ENCODE measurements at regions not wholly inside any gene's neighbourhood (a gene's known extent, or its start where the extent isn't known, plus 50 kb on each side); places are given as distances from the start of the nearest gene placed in this dataset.

DNA sequence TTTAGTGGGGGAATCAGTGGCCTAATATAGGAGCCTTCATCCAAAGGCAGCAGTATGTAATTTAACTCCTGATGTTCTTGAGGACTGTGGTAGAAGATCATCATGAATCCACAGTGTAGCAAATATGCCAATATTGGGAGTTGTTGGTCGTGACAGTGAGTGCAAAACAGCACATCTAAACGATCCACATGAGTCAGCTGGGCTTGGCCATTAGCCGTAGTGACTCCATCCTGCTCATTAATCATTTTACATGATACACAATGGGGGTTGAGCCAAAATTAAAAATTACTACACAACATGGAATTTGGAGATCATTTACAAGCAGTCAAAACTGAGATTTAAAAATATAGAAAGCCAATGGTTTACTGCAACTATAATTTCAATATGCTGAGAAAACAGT is 653.9 kb upstream of the CAMK1G start:
- no peak for DNase-seq (ENCODE audit: low read depth, low spot score)
- in situ Hi-C loops (cut with HindIII; ENCODE audit: low pct_unique_long_range_greater_than_20kb, low sequenced_read_pairs): no loop called here

- no peak for DNase-seq (ENCODE audit: low read depth, low spot score)
- in situ Hi-C loops (cut with HindIII; ENCODE audit: low pct_unique_long_range_greater_than_20kb, low sequenced_read_pairs): no loop called here
Observed at GRCh38 chr1:208931936-208932335, 651.6 kb upstream of the CAMK1G start.

DNA sequence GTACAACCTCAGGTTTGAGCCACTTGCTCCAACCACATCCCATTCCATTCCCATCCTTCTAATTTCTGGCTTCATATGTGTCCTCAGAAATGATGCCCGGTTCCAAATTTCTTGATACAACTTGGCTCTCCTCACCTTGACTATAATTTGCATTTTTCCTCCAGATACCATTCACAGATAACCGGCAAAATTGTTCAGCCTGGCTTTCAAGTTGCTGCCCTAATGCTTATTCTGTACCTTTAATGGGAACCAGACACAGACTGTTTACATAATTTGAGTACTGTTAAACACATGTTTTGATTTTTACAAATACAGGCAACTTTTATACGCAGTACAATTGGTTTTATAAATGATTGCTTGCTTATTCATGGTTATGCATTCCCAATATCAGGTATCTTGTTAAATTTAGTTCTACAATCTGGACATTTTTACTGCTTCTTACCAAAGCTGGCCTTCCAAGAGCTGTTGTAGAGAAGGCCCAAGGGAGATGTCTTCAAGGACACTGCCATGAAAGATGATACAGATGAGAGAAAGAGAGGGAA is 649.5 kb upstream of the CAMK1G start:
- DNase-seq (ENCODE audit: low read depth, low spot score): no peak
- in situ Hi-C loops (cut with HindIII; ENCODE audit: low pct_unique_long_range_greater_than_20kb, low sequenced_read_pairs): no loop called here

GRCh38 chr1:208934933-208935332 is 648.6 kb upstream of the CAMK1G start:
- DNase-seq (ENCODE audit: low read depth, low spot score): no peak
- in situ Hi-C loops (cut with HindIII; ENCODE audit: low pct_unique_long_range_greater_than_20kb, low sequenced_read_pairs): no loop called here

- in situ Hi-C loops (cut with HindIII; ENCODE audit: low pct_unique_long_range_greater_than_20kb, low sequenced_read_pairs): no loop called here
- no peak for DNase-seq (ENCODE audit: low read depth, low spot score)
Observed at GRCh38 chr1:208935517-208936187, 647.9 kb upstream of the CAMK1G start.

GRCh38 chr1:208939537-208940085 is 643.9 kb upstream of the CAMK1G start:
- no peak for DNase-seq (ENCODE audit: low read depth, low spot score)
- in situ Hi-C loops (cut with HindIII; ENCODE audit: low pct_unique_long_range_greater_than_20kb, low sequenced_read_pairs): no loop called here

DNA sequence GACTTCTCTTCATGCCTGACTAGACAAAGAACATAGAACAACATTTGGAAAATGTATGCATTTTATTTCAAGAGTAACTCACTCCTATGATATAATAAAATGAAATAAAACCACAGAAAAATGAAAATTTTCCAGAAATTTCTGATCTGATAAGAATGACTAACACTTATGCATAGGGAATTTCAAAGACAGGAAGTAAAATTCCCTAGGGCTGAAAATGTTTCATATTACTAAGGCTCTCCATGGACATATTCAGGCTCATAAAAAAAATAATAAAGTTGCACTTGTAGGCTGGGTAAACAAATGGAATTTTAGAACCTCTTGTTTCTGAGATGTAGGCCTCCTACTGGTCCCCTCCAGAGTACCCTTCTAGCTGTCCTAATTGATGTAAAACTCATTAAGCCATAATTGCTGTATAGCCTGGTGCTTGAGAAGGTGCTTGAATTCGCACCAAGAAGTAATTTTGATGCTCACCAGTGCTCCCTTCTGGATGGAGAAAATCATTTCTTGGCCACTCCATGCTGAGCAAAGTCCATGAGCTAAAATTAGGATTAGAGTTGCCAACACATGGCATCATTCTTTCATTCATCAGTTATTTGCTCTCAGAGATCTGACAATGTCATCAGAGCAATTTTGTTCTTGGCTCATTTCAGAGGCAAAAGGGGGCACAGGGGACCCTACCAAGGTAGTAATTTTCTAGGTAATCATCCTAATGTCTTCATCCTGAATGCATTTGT is 641.0 kb upstream of the CAMK1G start:
- no peak for DNase-seq (ENCODE audit: low read depth, low spot score)
- in situ Hi-C loops (cut with HindIII; ENCODE audit: low pct_unique_long_range_greater_than_20kb, low sequenced_read_pairs): no loop called here

- in situ Hi-C loops (cut with HindIII; ENCODE audit: low pct_unique_long_range_greater_than_20kb, low sequenced_read_pairs): no loop called here
- DNase-seq (ENCODE audit: low read depth, low spot score): no peak
Observed at GRCh38 chr1:208943291-208943690, 640.2 kb upstream of the CAMK1G start.

DNA sequence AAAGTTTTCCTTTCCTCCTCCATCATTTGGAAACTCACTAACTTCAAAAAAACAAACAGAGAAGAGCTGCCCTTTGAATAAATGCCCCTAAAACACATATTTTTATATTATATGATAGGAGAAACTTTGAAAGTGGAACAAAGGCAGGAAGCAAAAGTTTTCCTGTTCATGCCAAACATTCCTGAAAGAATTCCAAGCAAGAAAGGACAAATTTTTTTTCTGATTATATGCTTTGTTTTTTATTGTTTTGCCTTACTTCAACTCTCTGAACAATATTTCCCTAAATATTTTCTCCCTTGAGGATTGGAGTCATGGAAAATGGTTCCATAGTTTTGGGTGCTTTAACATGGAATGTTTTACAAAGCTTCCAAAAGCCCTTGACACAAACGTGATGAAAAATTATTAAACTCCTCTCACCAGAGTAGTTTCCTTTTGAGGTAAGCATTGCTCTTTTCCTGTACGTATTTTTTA is 638.5 kb upstream of the CAMK1G start:
- in situ Hi-C loops (cut with HindIII; ENCODE audit: low pct_unique_long_range_greater_than_20kb, low sequenced_read_pairs): no loop called here
- DNase-seq (ENCODE audit: low read depth, low spot score): no peak

DNA sequence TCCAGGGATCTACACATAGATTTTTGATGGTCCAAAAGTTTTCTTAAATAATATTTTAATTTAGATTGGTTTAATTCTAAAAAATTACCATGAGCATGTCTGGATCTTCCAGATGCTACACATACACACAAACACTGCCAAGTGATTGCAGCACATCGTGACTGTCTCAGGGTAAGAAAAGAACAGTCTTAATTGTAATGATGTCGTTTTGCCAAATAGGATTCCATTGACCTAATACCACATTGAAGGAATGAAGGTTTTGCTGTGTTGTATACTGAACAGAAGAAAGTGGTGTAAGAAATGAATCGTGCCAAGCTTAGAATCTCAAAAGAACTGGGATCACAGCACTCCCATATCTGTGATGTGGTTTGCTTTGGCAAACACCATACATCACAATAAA is 633.3 kb upstream of the CAMK1G start:
- no peak for DNase-seq (ENCODE audit: low read depth, low spot score)
- in situ Hi-C loops (cut with HindIII; ENCODE audit: low pct_unique_long_range_greater_than_20kb, low sequenced_read_pairs): no loop called here

GRCh38 chr1:208951026-208951525 is 632.4 kb upstream of the CAMK1G start:
- in situ Hi-C loops (cut with HindIII; ENCODE audit: low pct_unique_long_range_greater_than_20kb, low sequenced_read_pairs): no loop called here
- DNase-seq (ENCODE audit: low read depth, low spot score): no peak

DNA sequence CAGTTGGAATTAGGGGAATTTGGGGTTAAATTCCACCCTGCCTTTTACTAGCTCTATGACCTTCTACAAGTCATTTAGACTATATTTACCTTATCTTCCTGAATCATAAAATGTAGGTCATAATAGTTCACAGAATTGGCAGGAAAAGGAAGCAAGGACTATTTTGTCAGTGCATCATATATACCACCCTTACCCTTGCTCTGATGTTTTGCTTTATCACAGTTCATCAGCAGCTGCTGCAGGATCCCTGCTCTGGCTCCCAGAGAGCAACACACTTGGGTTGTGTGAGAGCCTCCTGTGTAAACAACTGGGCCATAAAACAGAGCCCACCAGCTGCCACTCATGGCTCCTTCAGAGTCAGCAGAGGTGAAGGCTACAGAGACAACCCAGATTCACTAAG is 631.6 kb upstream of the CAMK1G start:
- in situ Hi-C loops (cut with HindIII; ENCODE audit: low pct_unique_long_range_greater_than_20kb, low sequenced_read_pairs): no loop called here
- DNase-seq (ENCODE audit: low read depth, low spot score): no peak

DNA sequence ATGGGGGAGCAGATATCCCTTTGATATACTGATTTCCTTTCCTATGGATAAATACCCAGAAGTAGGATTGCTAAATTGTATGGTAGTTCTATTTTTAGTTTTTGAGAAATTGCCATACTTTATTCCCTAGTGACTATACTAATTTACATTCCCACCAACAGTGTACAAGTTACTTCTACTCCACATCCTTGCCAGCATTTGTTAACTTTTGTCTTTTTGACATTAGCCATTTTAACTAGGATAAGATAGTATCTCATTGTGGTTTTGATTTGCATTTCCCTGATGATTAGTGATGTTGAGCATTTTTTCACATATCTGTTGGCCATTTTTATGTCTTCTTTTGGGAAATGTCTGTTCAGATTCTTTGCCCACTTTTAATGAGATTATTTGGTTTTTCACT is 620.6 kb upstream of the CAMK1G start:
- in situ Hi-C loops (cut with HindIII; ENCODE audit: low pct_unique_long_range_greater_than_20kb, low sequenced_read_pairs): no loop called here
- DNase-seq (ENCODE audit: low read depth, low spot score): no peak

GRCh38 chr1:208965351-208965750 is 618.2 kb upstream of the CAMK1G start:
- no peak for DNase-seq (ENCODE audit: low read depth, low spot score)
- in situ Hi-C loops (cut with HindIII; ENCODE audit: low pct_unique_long_range_greater_than_20kb, low sequenced_read_pairs): no loop called here

GRCh38 chr1:208967334-208967733 is 616.2 kb upstream of the CAMK1G start:
- no peak for DNase-seq (ENCODE audit: low read depth, low spot score)
- in situ Hi-C loops (cut with HindIII; ENCODE audit: low pct_unique_long_range_greater_than_20kb, low sequenced_read_pairs): no loop called here

GRCh38 chr1:208974717-208975116 is 608.8 kb upstream of the CAMK1G start:
- in situ Hi-C loops (cut with HindIII; ENCODE audit: low pct_unique_long_range_greater_than_20kb, low sequenced_read_pairs): no loop called here
- no peak for DNase-seq (ENCODE audit: low read depth, low spot score)

- DNase-seq (ENCODE audit: low read depth, low spot score): no peak
- in situ Hi-C loops (cut with HindIII; ENCODE audit: low pct_unique_long_range_greater_than_20kb, low sequenced_read_pairs): no loop called here
Observed at GRCh38 chr1:208975456-208975855, 608.1 kb upstream of the CAMK1G start.

- in situ Hi-C loops (cut with HindIII; ENCODE audit: low pct_unique_long_range_greater_than_20kb, low sequenced_read_pairs): no loop called here
- DNase-seq (ENCODE audit: low read depth, low spot score): no peak
Observed at GRCh38 chr1:208977012-208977411, 606.5 kb upstream of the CAMK1G start.

Data from SK-MEL-5 (cell line).